Gastrocnemius medialis (tissue), 4 donors: ENCODE measurements at regions not wholly inside any gene's neighbourhood (a gene's known extent, or its start where the extent isn't known, plus 50 kb on each side); places are given as distances from the start of the nearest gene placed in this dataset.

ENCODE experiments used
- CTCF ChIP-seq, 5 experiments: fragments of 450-650 bp in 3 of 5; fragments of 200-600 bp in 2 of 5; sonication (generic) in 2 of 5; IDR thresholded peaks in 4 of 5; conservative IDR thresholded peaks in 1 of 5; 1 replicate in 4 of 5; 2 replicates in 1 of 5; pipeline ENCODE4 v1.5.1; 2016 to 2019; ENCODE audit warnings: antibody characterized with exemption in 5 of 5, mild to moderate bottlenecking in 3 of 5, moderate library complexity in 3 of 5
- POLR2A ChIP-seq, 2 donors: fragments of 450-650 bp; IDR thresholded peaks; one replicate each; pipeline ENCODE4 v1.6.1; 2017; ENCODE audit warnings: antibody characterized with exemption in 2 of 2, mild to moderate bottlenecking in 2 of 2, moderate library complexity in 2 of 2

GRCh38 chr3:170766823-170767575 lies 103.0 kb downstream of the RPL22L1 start:
- no peak for TF ChIP-seq CTCF (IDR thresholded peaks at IDR 0.05 in 4 of 5, conservative IDR thresholded peaks at IDR 0.05 in 1 of 5)
- no peak for TF ChIP-seq POLR2A (IDR thresholded peaks at IDR 0.05)
